Islet of Langerhans (tissue), 1 donor: ENCODE measurements at regions not wholly inside any gene's neighbourhood (a gene's known extent, or its start where the extent isn't known, plus 50 kb on each side); places are given as distances from the start of the nearest gene placed in this dataset.
"Not testable (repeated sequence)": the region's sequence is repeated elsewhere in the genome, so short reads cannot be mapped to it uniquely, and the experiment has no call there.

Experiments
- FAIRE-seq: peaks from one replicate; lab custom pipeline; 2011; peaks lifted over from hg19 to GRCh38; lab: Jason Lieb, UNC

GRCh38 chrX:138018145-138018799, 452.3 kb downstream of the ZIC3 start:
- no peak for FAIRE-seq

- no peak for FAIRE-seq
Observed at GRCh38 chrX:138020941-138021340, 455.0 kb downstream of the ZIC3 start.

- FAIRE-seq = peak; percentile 17
Observed at GRCh38 chrX:138026211-138026610, 460.3 kb downstream of the ZIC3 start.

DNA sequence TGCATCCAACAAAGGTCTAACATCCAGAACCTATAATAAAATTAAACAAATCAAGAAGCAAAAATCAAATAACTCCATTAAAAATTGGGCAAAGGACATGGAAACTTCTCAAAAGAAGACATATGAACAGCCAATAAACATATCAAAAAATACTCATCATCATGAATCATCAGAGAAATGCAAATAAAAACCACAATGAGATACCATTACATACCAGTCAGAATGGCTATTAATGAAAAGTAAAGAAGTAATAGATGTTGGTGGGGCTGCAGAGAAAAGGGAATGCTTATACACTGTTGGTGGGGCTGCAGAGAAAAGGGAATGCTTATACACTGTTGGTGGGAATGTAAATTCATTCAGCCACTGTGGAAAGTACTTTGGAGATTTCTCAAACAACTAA, 465.8 kb downstream of the ZIC3 start:
- FAIRE-seq = no peak

DNA sequence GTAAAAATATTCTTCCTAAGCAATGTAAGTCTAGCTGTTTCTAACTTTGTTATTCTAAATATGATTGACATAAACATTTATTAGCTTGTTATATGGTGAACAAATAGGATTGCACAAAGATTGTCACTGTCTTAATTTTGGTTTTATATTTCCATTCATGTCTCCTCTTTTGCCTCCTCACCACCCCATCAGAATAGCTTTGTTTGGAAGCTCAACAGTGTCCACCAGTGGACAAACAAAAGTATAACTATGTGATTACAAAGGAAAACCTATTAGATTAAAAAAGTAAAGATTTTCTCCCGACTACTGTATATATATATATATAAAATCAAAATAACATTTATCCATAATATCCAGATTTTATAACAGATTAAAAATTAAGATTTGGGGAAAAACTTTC, 468.2 kb downstream of the ZIC3 start:
- FAIRE-seq = no peak

DNA sequence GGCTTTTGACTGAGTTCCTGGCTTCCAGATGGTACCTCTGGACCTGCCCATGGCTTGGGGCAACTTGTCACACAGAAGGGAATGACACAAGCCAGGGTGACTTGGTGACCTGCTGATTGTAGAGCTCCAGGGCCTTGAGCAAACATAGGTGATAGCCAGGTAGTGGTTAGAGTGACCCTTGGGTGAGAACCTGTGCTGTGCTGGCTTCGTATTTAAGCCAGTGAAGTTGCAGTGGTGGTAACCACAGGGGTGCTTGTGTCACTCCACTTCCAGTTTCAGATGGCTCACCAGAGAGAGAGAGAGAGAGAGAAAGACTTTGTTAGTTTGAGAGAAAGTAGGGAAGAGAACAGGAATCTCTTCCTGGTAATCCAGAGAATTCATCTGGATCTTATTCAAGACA, 471.6 kb downstream of the ZIC3 start:
- no peak for FAIRE-seq

DNA sequence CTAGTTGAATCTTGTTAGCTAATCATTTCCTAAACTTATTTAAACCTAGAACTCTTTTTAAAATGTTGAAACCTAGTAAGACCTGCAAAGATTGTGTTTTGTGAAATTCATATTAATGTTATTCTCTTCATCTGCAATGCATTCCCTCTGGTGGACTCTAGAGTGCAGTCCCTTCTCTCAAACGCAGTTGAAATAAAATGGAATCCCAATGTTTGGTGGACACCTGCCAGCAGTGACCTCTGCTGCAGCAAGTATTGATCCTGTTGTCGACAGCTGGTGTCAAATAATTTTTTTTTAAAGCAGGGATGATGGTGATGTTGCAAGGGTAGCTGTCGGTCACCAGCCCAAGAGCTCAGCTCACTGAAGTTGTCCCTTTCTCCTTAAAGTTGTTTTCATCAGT, 492.0 kb downstream of the ZIC3 start:
- no peak for FAIRE-seq

GRCh38 chrX:138058931-138059330, 493.0 kb downstream of the ZIC3 start:
- no peak for FAIRE-seq

DNA sequence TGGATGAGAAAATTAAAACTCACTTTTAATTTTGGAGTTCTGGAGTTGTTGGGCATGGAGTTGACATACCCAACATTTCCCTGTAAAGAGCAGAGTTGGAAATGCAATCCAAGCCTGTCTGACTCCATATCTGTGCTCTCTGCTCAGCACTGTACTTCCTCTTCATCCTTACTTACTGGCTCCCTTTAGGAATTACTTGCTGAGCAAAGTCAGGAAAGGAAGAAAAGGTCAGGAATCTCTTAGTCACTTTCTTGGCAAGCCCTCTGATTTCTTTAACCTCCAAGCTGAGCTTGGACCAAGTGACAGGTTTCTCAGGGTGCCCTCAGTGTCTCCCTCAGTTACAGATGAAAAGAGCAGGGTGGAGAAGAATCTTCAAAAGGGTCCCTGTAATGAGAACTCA, 501.5 kb downstream of the ZIC3 start:
- FAIRE-seq = no peak

GRCh38 chrX:138073626-138074025, 507.7 kb downstream of the ZIC3 start:
- FAIRE-seq = no peak

DNA sequence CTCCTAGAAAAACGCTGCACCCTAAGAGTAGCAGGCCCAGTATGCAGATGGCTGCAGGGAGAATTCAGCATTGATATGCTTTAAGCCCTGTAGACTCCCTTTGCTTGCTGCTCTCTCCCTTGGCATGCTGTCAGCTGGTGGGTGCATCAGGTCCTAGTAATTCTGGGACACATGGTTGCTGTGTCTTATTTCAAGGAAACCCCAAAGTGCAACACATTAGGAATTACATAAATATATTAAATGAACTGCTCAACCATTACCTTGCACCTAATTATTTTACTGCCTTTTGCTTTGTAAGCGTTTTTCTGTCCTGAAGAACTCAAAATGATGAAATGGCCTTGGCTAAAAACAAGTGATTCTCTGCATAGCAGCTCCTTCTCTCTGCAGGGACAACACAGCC, 516.3 kb downstream of the ZIC3 start:
- no peak for FAIRE-seq

DNA sequence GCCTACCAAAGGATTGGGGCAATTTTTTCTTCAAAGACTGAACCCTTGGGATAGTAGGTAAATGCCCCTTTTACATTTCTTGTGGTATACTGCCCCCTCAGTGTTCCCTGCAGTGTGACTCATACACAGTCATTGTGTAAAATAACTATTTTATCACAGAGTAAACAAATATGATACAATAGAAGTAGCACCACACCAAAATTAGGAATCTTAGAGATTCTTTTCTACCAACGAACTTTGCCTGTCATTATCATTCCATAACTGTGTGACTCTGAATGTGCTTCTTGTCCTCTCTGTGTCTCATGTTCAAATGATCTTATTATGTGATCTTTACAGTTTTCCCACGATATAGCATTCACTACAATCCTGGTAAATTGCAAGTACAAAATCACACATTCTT, 517.0 kb downstream of the ZIC3 start:
- no peak for FAIRE-seq

DNA sequence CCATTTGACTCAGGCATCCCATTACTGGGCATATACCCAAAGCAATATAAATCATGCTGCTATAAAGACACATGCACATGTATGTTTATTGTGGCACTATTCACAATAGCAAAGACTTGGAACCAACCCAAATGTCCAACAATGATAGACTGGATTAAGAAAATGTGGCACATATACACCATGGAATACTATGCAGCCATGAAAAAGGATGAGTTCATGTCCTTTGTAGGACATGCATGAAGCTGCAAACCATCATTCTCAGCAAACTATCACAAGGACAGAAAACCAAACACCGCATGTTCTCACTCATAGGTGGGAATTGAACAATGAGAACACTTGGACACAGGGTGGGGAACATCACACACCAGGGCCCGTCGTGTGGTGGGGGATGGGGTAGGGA, 545.0 kb downstream of the ZIC3 start:
- FAIRE-seq = not testable (repeated sequence)

DNA sequence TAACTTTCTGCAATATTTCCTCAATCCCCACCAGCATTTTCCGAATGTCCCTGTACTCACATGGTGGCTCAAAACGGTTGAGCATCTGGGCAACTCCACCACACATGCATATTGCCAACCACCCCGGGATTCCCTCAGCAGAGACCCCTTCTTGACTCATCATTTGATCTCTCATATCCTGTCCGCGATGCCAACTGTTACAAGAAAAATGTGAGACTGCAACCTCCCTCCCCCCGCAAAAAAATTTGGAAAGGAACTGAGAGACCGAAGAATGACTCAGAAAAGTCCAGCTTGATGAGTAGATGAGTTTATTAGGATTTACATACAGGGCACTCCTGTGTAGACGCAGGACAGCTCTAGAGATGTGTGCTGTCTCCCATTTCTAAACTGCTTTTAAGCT, 561.4 kb downstream of the ZIC3 start:
- FAIRE-seq = no peak

DNA sequence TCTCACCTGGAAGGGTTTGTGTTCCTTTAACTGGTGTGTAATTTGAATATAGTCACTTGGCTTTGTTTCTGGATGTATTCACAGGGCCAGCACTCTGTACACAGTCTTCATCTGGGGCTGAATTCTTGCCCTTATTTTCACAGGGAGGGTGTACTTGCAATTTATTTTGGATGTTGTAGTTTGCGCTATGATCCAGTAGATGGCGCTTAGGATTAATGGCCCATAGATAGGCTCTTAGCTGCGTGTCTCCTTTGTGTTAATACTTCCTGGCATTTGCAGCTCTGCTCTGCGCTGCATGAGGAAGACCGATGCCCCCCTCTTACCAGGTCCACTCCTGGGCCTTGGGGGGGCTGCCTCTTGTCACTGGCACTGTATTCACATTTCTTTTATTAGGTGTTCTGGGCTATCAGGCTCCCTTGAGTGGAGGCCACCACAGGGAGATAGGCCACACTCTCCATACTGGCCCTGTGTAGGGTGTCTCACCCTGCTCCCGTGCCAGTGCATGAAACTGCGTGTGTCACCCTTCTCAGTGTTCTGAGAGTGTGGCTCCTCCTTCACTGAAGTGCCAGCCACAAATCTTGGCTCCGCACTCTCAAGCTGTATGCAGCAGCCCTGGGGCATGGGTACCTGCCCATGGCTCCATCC, 562.2 kb downstream of the ZIC3 start:
- no peak for FAIRE-seq

GRCh38 chrX:138150709-138151108, 560.8 kb downstream of the FGF13 start:
- FAIRE-seq = no peak

DNA sequence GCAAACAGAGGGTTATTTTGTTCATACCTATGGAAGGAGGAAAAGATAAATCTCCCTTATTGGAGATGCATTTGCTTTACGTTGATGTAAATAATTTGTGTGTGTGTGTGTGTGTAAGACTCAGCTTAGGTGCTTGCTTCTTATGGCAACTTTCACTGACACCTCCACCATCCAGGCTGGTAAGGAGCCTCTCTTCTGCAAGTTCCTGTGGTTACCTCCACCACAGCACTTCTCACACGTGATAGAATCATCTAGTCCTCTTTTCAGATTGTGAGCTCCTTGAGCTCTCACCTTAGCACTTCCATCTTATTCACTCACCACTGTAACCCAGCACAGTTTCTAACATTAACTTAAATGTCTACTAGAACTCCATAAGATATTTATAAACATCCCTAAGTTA, 553.7 kb downstream of the FGF13 start:
- no peak for FAIRE-seq

- FAIRE-seq = peak; percentile 5
Observed at GRCh38 chrX:138191998-138192397, 519.5 kb downstream of the FGF13 start.

- FAIRE-seq = no peak
Observed at GRCh38 chrX:138229718-138230117, 481.8 kb downstream of the FGF13 start.

DNA sequence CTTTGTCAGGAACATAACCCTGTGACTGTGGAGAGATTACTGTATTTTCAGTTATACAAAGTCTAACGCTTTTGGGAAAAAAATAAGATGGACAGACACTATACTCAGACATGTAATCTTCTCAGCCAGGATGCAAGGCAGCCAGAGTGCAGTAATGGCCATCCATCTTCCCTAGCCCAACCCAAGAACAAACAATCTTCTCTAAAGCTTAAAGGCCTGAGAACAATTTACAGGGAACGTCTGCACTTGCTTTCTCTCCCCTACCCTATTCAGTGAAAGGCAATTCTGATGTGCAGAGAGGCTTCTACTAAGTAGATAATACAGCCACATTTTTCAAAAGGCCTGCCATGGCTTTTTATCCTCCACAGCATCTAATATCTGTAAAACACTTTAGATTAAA, 471.3 kb downstream of the FGF13 start:
- FAIRE-seq = no peak

- no peak for FAIRE-seq
Observed at GRCh38 chrX:138254001-138254400, 457.5 kb downstream of the FGF13 start.

DNA sequence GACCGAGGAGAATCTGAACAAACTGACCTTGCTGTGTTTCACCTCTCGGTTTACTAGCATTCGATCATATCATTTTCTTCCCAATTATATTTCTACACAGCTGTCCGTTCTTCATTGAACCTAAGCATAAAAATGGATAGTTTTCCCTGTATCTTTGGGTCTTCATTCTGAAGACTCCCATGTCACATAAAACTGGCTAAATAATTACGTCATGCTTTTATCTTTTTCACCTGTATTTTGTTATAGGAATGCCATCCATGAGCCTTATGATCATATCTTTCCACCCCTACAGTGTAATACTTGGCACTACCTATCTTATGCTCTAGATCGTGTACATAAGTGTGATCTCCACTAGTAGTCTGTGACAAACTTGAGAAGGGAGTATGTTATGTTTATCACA, 456.1 kb downstream of the FGF13 start:
- no peak for FAIRE-seq

GRCh38 chrX:138264095-138264494, 447.4 kb downstream of the FGF13 start:
- not testable (repeated sequence) for FAIRE-seq

DNA sequence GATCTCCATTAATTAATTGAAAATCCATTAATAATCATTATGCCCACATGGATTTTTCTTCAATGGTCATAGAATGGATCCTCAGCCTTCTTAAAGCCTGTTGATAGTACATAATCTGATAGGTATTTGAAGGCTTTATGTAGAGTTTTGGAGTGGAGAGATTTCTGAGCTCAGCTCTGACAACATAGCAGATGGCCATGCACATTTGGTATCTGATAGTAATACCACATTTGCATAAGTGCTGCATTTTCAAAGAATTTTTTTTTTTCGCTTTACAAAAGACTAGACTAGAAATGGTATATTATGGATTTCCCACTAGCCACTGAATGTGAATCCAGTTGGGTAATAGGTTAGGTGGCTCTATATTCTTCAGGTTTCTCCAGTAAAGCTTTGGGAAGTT, 440.6 kb downstream of the FGF13 start:
- FAIRE-seq = no peak
